ENCODE measurements at regions not wholly inside any gene's neighbourhood (a gene's known extent, or its start where the extent isn't known, plus 50 kb on each side); places are given as distances from the start of the nearest gene placed in this dataset.

DNA sequence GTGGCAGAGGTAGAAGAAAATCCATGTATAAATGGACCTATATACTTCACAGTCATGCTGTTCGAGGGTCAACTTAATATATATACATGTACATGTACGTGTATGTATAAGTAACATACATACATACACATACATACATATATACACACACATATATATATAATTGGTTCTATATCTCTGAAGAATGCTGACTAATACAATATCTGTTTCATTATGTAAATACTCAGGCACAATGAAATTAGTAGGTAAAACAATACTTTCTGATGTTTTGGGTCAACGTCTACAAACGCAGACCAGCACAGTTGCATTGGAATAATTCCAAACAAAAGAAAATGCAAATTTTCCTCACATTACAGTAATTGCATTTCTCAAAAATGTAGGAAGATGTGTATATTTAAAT is 202.7 kb upstream of the DAAM1 start:
- ATAC-seq (ENCODE audit: insufficient read depth, low read depth) (no peak), DNase-seq (no peak)
- Histone ChIP-seq H4K20me1 (ENCODE audit: insufficient read depth, low read length) (no peaks in the 10 kb centered on the region), H3K27me3 (ENCODE audit: insufficient read depth, low read length, poor library complexity) (no peaks in the 10 kb centered on the region), H3K4me2 (ENCODE audit: insufficient read depth, low read length) (no peak overlapping the region), H2AFZ (ENCODE audit: low read depth, low read length) (no peak overlapping the region), H3K27ac (ENCODE audit: low read length) (no peak overlapping the region), H3K9me3 (ENCODE audit: insufficient read depth, low read length, severe bottlenecking) (peaks cover 4% of the 10 kb centered on the region), H3K36me3 (ENCODE audit: insufficient read depth, low read length) (no peaks in the 10 kb centered on the region), H3K9ac (ENCODE audit: low read depth, low read length) (no peak overlapping the region), H3K4me3 (ENCODE audit: low read depth in 1 of 2, low read length in 2 of 2) (no peak overlapping the region), H3K79me2 (ENCODE audit: insufficient read depth, low read length) (no peaks in the 10 kb centered on the region), H3K4me1 (ENCODE audit: insufficient read depth, low read length) (no peaks in the 10 kb centered on the region)
- TF ChIP-seq EZH2 (IDR thresholded peaks at IDR 0.05; ENCODE audit: borderline replicate concordance, low read depth, low read length, severe bottlenecking) (no peak), CTCF (IDR thresholded peaks at IDR 0.05; ENCODE audit: borderline replicate concordance, extremely low read depth, low read length, poor library complexity, severe bottlenecking) (no peak)

GRCh38 chr14:58987591-58987990 is 200.9 kb upstream of the DAAM1 start:
- Histone ChIP-seq H3K9me3 (ENCODE audit: insufficient read depth, low read length, severe bottlenecking) (peaks cover 4% of the 10 kb centered on the region), H3K27me3 (ENCODE audit: insufficient read depth, low read length, poor library complexity) (no peaks in the 10 kb centered on the region), H3K79me2 (ENCODE audit: insufficient read depth, low read length) (no peaks in the 10 kb centered on the region), H4K20me1 (ENCODE audit: insufficient read depth, low read length) (no peaks in the 10 kb centered on the region), H3K27ac (ENCODE audit: low read length) (no peak overlapping the region), H3K9ac (ENCODE audit: low read depth, low read length) (no peak overlapping the region), H3K4me2 (ENCODE audit: insufficient read depth, low read length) (no peak overlapping the region), H3K36me3 (ENCODE audit: insufficient read depth, low read length) (no peaks in the 10 kb centered on the region), H2AFZ (ENCODE audit: low read depth, low read length) (no peak overlapping the region), H3K4me3 (ENCODE audit: low read depth in 1 of 2, low read length in 2 of 2) (no peak overlapping the region), H3K4me1 (ENCODE audit: insufficient read depth, low read length) (no peaks in the 10 kb centered on the region)
- TF ChIP-seq EZH2 (IDR thresholded peaks at IDR 0.05; ENCODE audit: borderline replicate concordance, low read depth, low read length, severe bottlenecking) (no peak), CTCF (IDR thresholded peaks at IDR 0.05; ENCODE audit: borderline replicate concordance, extremely low read depth, low read length, poor library complexity, severe bottlenecking) (no peak)
- no peak for DNase-seq
- ATAC-seq (ENCODE audit: insufficient read depth, low read depth), result no peak

- Histone ChIP-seq H3K79me2 (ENCODE audit: insufficient read depth, low read length) (no peaks in the 10 kb centered on the region), H3K9ac (ENCODE audit: low read depth, low read length) (no peak overlapping the region), H4K20me1 (ENCODE audit: insufficient read depth, low read length) (no peaks in the 10 kb centered on the region), H3K27ac (ENCODE audit: low read length) (no peak overlapping the region), H3K9me3 (ENCODE audit: insufficient read depth, low read length, severe bottlenecking) (peaks cover 4% of the 10 kb centered on the region), H2AFZ (ENCODE audit: low read depth, low read length) (no peak overlapping the region), H3K27me3 (ENCODE audit: insufficient read depth, low read length, poor library complexity) (no peaks in the 10 kb centered on the region), H3K4me3 (ENCODE audit: low read depth in 1 of 2, low read length in 2 of 2) (no peak overlapping the region), H3K4me2 (ENCODE audit: insufficient read depth, low read length) (no peak overlapping the region), H3K4me1 (ENCODE audit: insufficient read depth, low read length) (no peaks in the 10 kb centered on the region), H3K36me3 (ENCODE audit: insufficient read depth, low read length) (no peaks in the 10 kb centered on the region)
- TF ChIP-seq CTCF (IDR thresholded peaks at IDR 0.05; ENCODE audit: borderline replicate concordance, extremely low read depth, low read length, poor library complexity, severe bottlenecking) (no peak), EZH2 (IDR thresholded peaks at IDR 0.05; ENCODE audit: borderline replicate concordance, low read depth, low read length, severe bottlenecking) (no peak)
- DNase-seq, result no peak
- no peak for ATAC-seq (ENCODE audit: insufficient read depth, low read depth)
Observed at GRCh38 chr14:58992935-58993334, 195.5 kb upstream of the DAAM1 start.

DNA sequence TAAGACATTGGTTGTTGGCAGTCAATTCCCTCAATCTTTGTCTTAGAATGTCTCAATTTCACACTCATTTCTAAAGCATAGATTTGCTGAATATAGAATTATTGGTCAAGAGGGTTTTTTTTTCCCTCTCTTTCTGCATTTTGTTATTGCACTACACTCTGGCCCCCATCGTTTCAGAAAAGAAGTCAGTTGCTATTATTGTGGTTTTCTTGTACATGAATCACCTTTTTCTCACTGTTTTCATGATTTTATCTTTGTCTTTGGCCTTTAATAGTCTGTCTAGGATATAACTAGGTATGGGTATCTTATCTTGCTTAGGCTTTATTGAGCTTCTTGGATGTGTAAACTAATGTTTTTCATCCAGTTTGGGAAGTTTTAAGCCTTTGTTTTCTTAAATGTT is 194.3 kb upstream of the DAAM1 start:
- Histone ChIP-seq H3K4me2 (ENCODE audit: insufficient read depth, low read length) (no peak overlapping the region), H3K79me2 (ENCODE audit: insufficient read depth, low read length) (no peaks in the 10 kb centered on the region), H3K36me3 (ENCODE audit: insufficient read depth, low read length) (no peaks in the 10 kb centered on the region), H3K9me3 (ENCODE audit: insufficient read depth, low read length, severe bottlenecking) (peaks cover 4% of the 10 kb centered on the region), H3K27me3 (ENCODE audit: insufficient read depth, low read length, poor library complexity) (no peaks in the 10 kb centered on the region), H3K4me1 (ENCODE audit: insufficient read depth, low read length) (no peaks in the 10 kb centered on the region), H2AFZ (ENCODE audit: low read depth, low read length) (no peak overlapping the region), H4K20me1 (ENCODE audit: insufficient read depth, low read length) (no peaks in the 10 kb centered on the region), H3K9ac (ENCODE audit: low read depth, low read length) (no peak overlapping the region), H3K4me3 (ENCODE audit: low read depth in 1 of 2, low read length in 2 of 2) (no peak overlapping the region), H3K27ac (ENCODE audit: low read length) (no peak overlapping the region)
- ATAC-seq (ENCODE audit: insufficient read depth, low read depth) (no peak), DNase-seq (no peak)
- TF ChIP-seq EZH2 (IDR thresholded peaks at IDR 0.05; ENCODE audit: borderline replicate concordance, low read depth, low read length, severe bottlenecking), result no peak
- no peak for TF ChIP-seq CTCF (IDR thresholded peaks at IDR 0.05; ENCODE audit: borderline replicate concordance, extremely low read depth, low read length, poor library complexity, severe bottlenecking)

Measured in DND-41 (cell line).